SK-N-SH (cell line): ENCODE measurements at regions not wholly inside any gene's neighbourhood (a gene's known extent, or its start where the extent isn't known, plus 50 kb on each side); places are given as distances from the start of the nearest gene placed in this dataset.

Source experiments
- CTCF ChIA-PET: fragments of 300-600, 350-600 bp; formaldehyde crosslinking; extraction: SDS; loops from one replicate; lab custom pipeline; 2021; lab: Yijun Ruan, JAX
- POLR2A ChIA-PET: fragments of 350-600 bp; sonication (Branson Sonifier 250); formaldehyde crosslinking; extraction: SDS; loops from one replicate; lab custom pipeline; 2020; ENCODE audit warnings: antibody characterized with exemption, inconsistent platforms; lab: Yijun Ruan, JAX
- DNase-seq: peaks from one replicate; pipeline ENCODE4 v3.0.0; 2012
- H2AFZ ChIP-seq: fragments of 200-600 bp; sonication (generic); 2 replicates; pipeline ENCODE4 v1.8.1; 2016; ENCODE audit warnings: antibody characterized with exemption, mild to moderate bottlenecking, low read depth
- H3F3A ChIP-seq: fragments of 200-600 bp; sonication (generic); replicated peaks from 2 replicates; pipeline ENCODE3; 2016; ENCODE audit warnings: antibody characterized with exemption, mild to moderate bottlenecking; ENCODE audit not compliant: insufficient read depth
- H3K27ac ChIP-seq, 2 experiments: fragments of 200-500 bp in 1 of 2; fragments of 200-600 bp in 1 of 2; sonication (Bioruptor generic) in 1 of 2; sonication (generic), shearing (Covaris generic) in 1 of 2; 2 replicates each; pipeline versions ENCODE4 v1.5.1 to v1.6.1; 2014 to 2016; ENCODE audit warnings: low read depth in 2 of 2, inconsistent platforms in 1 of 2, low read length in 1 of 2, mild to moderate bottlenecking in 1 of 2, mixed read lengths in 1 of 2
- H3K27me3 ChIP-seq: fragments of 200-600 bp; sonication (generic), shearing (Covaris generic); 2 replicates; pipeline ENCODE4 v1.6.1; 2016; ENCODE audit warnings: mixed run types; ENCODE audit not compliant: insufficient read depth
- H3K36me3 ChIP-seq, 2 experiments: fragments of 200-500 bp in 1 of 2; fragments of 200-600 bp in 1 of 2; sonication (Bioruptor generic) in 1 of 2; sonication (generic) in 1 of 2; replicated peaks in 1 of 2; 2 replicates each; pipeline versions ENCODE3 to v1.5.1; 2014 to 2016; ENCODE audit warnings: low read length in 1 of 2, mild to moderate bottlenecking in 1 of 2; ENCODE audit not compliant: insufficient read depth in 2 of 2, control insufficient read depth in 1 of 2
- H3K4me1 ChIP-seq, 2 experiments: fragments of 200-500 bp in 1 of 2; fragments of 200-600 bp in 1 of 2; sonication (Bioruptor generic) in 1 of 2; sonication (generic), shearing (Covaris generic) in 1 of 2; 2 replicates each; pipeline versions ENCODE4 v1.5.1 to v1.6.1; 2014 to 2016; ENCODE audit warnings: low read depth in 1 of 2, low read length in 1 of 2, mixed run types in 1 of 2; ENCODE audit not compliant: insufficient read depth in 2 of 2, control insufficient read depth in 1 of 2
- H3K4me2 ChIP-seq: fragments of 200-600 bp; sonication (generic), shearing (Covaris generic); 2 replicates; pipeline ENCODE4 v1.6.1; 2017; ENCODE audit warnings: mixed run types
- H3K4me3 ChIP-seq, 2 experiments: fragments of 200-500 bp in 1 of 2; fragments of 200-600 bp in 1 of 2; sonication (Bioruptor generic) in 1 of 2; sonication (generic), shearing (Covaris generic) in 1 of 2; 2 replicates each; pipeline versions ENCODE4 v1.5.1 to v1.8.1; 2014 to 2016; ENCODE audit warnings: low read depth in 2 of 2, inconsistent platforms in 1 of 2, low read length in 1 of 2, mild to moderate bottlenecking in 1 of 2, mixed read lengths in 1 of 2, moderate library complexity in 1 of 2
- H3K79me2 ChIP-seq: fragments of 200-600 bp; sonication (generic); 2 replicates; pipeline ENCODE4 v1.8.1; 2017; ENCODE audit warnings: mild to moderate bottlenecking; ENCODE audit not compliant: insufficient read depth
- H3K9ac ChIP-seq: fragments of 200-600 bp; sonication (generic); 2 replicates; pipeline ENCODE4 v1.6.1; 2017; ENCODE audit warnings: mixed run types
- H3K9me2 ChIP-seq: fragments of 200-600 bp; sonication (generic); 2 replicates; pipeline ENCODE4 v1.6.1; 2017; ENCODE audit warnings: mixed run types
- H3K9me3 ChIP-seq: fragments of 200-600 bp; sonication (generic); 2 replicates; pipeline ENCODE4 v1.6.1; 2017; ENCODE audit warnings: mixed run types, mild to moderate bottlenecking, moderate library complexity
- H4K20me1 ChIP-seq: fragments of 200-600 bp; sonication (generic); 2 replicates; pipeline ENCODE4 v1.6.1; 2017; ENCODE audit warnings: mild to moderate bottlenecking, mixed run types; ENCODE audit not compliant: insufficient read depth
- MEF2A ChIP-seq: IDR thresholded peaks from 2 replicates; pipeline ENCODE4 v1.4.0; 2012; ENCODE audit warnings: low read depth, borderline replicate concordance
- RAD21 ChIP-seq: IDR thresholded peaks from 2 replicates; pipeline ENCODE4 v1.6.1; 2012; ENCODE audit warnings: mild to moderate bottlenecking, low read length
- TAF1 ChIP-seq: IDR thresholded peaks from 2 replicates; pipeline ENCODE4 v1.6.1; 2012; ENCODE audit warnings: low read depth, mild to moderate bottlenecking, low read length, moderate library complexity, borderline replicate concordance
- TEAD4 ChIP-seq: IDR thresholded peaks from 2 replicates; pipeline ENCODE4 v1.4.0; 2012; ENCODE audit warnings: mild to moderate bottlenecking, borderline replicate concordance; ENCODE audit not compliant: insufficient read depth
- WGBS: methylation state at CpG from one replicate; pipeline ENCODE4 v1.1.6; 2017; ENCODE audit warnings: low lambda C conversion rate; 5-methylcytosine and 5-hydroxymethylcytosine counted together
- TF ChIP-seq, protein P1 (sequence below): fragments of 150-350 bp; IDR thresholded peaks from 2 replicates; pipeline ENCODE4 v1.6.1; 2016; ENCODE audit warnings: mild to moderate bottlenecking, low read depth, low read length
- TF ChIP-seq, protein P2 (sequence below): fragments of 200-600 bp; sonication (generic); IDR thresholded peaks from 2 replicates; pipeline ENCODE4 v1.6.1; 2017; ENCODE audit warnings: antibody characterized with exemption, mild to moderate bottlenecking, moderate library complexity
- TF ChIP-seq, protein P3 (sequence below): fragments of 150-350 bp; IDR thresholded peaks from 2 replicates; pipeline ENCODE4 v1.6.1; 2017; ENCODE audit warnings: antibody characterized with exemption, low read length, low read depth, borderline replicate concordance

DNA sequence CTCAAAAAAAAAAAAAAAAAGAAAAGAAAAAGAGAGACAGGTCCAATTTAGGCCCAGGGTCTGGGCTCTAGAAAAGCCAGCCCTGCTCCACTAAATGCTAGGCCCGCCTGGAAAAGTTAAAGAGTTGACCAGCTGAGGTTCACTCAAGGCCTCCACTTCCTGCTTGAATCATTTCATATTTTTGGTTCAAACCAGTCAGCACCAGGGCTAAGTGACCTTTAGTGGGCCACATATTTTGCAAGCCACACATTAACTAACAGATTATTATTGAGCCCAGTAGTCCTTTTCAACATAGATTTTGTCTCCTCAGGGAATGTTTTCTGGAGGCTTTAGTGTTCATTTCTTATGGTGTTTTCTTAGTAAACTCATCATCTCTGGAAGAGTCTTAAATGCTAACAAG lies 156.6 kb downstream of the TLR4 start (continued):
- TF ChIP-seq, protein P1, sequence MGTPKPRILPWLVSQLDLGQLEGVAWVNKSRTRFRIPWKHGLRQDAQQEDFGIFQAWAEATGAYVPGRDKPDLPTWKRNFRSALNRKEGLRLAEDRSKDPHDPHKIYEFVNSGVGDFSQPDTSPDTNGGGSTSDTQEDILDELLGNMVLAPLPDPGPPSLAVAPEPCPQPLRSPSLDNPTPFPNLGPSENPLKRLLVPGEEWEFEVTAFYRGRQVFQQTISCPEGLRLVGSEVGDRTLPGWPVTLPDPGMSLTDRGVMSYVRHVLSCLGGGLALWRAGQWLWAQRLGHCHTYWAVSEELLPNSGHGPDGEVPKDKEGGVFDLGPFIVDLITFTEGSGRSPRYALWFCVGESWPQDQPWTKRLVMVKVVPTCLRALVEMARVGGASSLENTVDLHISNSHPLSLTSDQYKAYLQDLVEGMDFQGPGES = no peak
- no peak for TF ChIP-seq TEAD4
- TF ChIP-seq, protein P2, sequence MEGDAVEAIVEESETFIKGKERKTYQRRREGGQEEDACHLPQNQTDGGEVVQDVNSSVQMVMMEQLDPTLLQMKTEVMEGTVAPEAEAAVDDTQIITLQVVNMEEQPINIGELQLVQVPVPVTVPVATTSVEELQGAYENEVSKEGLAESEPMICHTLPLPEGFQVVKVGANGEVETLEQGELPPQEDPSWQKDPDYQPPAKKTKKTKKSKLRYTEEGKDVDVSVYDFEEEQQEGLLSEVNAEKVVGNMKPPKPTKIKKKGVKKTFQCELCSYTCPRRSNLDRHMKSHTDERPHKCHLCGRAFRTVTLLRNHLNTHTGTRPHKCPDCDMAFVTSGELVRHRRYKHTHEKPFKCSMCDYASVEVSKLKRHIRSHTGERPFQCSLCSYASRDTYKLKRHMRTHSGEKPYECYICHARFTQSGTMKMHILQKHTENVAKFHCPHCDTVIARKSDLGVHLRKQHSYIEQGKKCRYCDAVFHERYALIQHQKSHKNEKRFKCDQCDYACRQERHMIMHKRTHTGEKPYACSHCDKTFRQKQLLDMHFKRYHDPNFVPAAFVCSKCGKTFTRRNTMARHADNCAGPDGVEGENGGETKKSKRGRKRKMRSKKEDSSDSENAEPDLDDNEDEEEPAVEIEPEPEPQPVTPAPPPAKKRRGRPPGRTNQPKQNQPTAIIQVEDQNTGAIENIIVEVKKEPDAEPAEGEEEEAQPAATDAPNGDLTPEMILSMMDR = no peak
- TF ChIP-seq TAF1 = no peak
- TF ChIP-seq RAD21 = no peak
- TF ChIP-seq, protein P3, sequence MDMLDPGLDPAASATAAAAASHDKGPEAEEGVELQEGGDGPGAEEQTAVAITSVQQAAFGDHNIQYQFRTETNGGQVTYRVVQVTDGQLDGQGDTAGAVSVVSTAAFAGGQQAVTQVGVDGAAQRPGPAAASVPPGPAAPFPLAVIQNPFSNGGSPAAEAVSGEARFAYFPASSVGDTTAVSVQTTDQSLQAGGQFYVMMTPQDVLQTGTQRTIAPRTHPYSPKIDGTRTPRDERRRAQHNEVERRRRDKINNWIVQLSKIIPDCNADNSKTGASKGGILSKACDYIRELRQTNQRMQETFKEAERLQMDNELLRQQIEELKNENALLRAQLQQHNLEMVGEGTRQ = no peak
- no peak for TF ChIP-seq MEF2A

DNA sequence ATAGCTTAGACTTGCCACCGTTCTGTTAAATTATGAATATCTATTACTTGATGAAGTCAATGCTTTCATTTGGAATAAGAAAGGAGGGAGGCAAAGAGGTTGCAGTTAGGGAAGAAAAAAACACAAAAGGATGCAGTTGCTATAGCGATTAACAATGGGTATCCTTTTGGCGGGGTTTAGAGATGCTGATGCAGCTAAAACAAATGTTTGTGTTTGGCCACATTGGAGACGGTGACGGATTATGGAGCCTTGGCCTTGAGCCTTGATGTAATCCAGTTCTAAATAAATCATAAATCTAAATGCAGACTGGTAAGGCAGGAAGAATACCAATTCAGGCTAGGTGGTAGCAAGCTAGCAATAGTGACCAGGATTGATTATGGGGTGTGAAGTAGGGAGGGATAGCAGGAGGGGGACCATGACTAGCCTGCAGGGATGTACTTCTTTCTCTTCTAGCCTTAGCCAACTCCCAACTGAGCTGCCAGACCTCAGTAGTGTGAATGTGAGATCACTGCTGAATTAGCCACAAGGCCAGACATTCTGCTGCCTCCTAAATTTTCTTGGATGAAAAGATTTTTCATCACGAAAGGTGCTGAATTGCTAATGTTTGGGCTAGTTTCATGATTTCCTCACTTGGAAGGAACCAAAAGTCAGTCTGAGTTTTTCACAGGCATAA lies 160.3 kb downstream of the TLR4 start:
- TF ChIP-seq, protein P2 = no peak
- TF ChIP-seq, all 33 proteins: peak for 0
- no peaks in the 10 kb centered on the region for H3K79me2 ChIP-seq
- H3K27ac ChIP-seq = no peak overlapping the region
- no peak overlapping the region for H2AFZ ChIP-seq
- CTCF ChIA-PET = interaction anchor here (0.9 kb wide), 1 partner anchor 18 kb away, joined by 3 read pairs; no protein-coding TSS in a partner anchor
- H3K9me3 ChIP-seq = no peaks in the 10 kb centered on the region
- no peaks in the 10 kb centered on the region for H4K20me1 ChIP-seq
- no peak overlapping the region for H3K4me2 ChIP-seq
- H3K4me1 ChIP-seq = no peaks in the 10 kb centered on the region; a peak in 2 of 4 replicates
- H3F3A ChIP-seq = no peaks in the 10 kb centered on the region
- H3K9ac ChIP-seq = no peak overlapping the region
- no peaks in the 10 kb centered on the region for H3K27me3 ChIP-seq
- POLR2A ChIA-PET = no interaction called here
- H3K4me3 ChIP-seq = no peak overlapping the region
- 46% methylated on average over 6 of the region's 6 CpGs for WGBS
- no peaks in the 10 kb centered on the region for H3K36me3 ChIP-seq
- DNase-seq = no peak
- no peaks in the 10 kb centered on the region for H3K9me2 ChIP-seq
